Hepatocyte (in vitro differentiated cells): ENCODE measurements at regions not wholly inside any gene's neighbourhood (a gene's known extent, or its start where the extent isn't known, plus 50 kb on each side); places are given as distances from the start of the nearest gene placed in this dataset.

Source experiments
- DNase-seq: peaks from one replicate; pipeline ENCODE4 v3.0.0-alpha.2; 2016; ENCODE audit warnings: low spot score
- H2AFZ ChIP-seq: fragments of 200-600 bp; sonication (generic); 2 replicates; pipeline ENCODE4 v1.6.0; 2016; ENCODE audit warnings: antibody characterized with exemption, mild to moderate bottlenecking
- H3K27ac ChIP-seq: fragments of 200-600 bp; sonication (generic); 2 replicates; pipeline ENCODE4 v1.5.1; 2016; ENCODE audit warnings: mild to moderate bottlenecking
- H3K27me3 ChIP-seq: fragments of 200-600 bp; sonication (generic); 2 replicates; pipeline ENCODE4 v1.6.1; 2016
- H3K36me3 ChIP-seq: fragments of 200-600 bp; sonication (generic); replicated peaks from 2 replicates; pipeline ENCODE4 v1.5.1; 2016; ENCODE audit warnings: low read depth; ENCODE audit not compliant: insufficient read depth
- H3K4me1 ChIP-seq: fragments of 200-600 bp; sonication (generic); 2 replicates; pipeline ENCODE4 v1.5.1; 2016; ENCODE audit warnings: mild to moderate bottlenecking, moderate library complexity; ENCODE audit not compliant: insufficient read depth
- H3K4me2 ChIP-seq: fragments of 200-600 bp; sonication (generic); 2 replicates; pipeline ENCODE4 v1.6.0; 2016
- H3K4me3 ChIP-seq: fragments of 200-600 bp; sonication (generic); 2 replicates; pipeline ENCODE4 v1.5.1; 2016; ENCODE audit warnings: mild to moderate bottlenecking
- H3K79me2 ChIP-seq: fragments of 200-600 bp; sonication (generic); 2 replicates; pipeline ENCODE4 v1.6.0; 2017; ENCODE audit warnings: mild to moderate bottlenecking
- H3K9me2 ChIP-seq: fragments of 200-600 bp; sonication (generic); replicated peaks from 2 replicates; pipeline ENCODE4 v1.6.0; 2017; ENCODE audit warnings: mild to moderate bottlenecking; ENCODE audit not compliant: insufficient read depth
- H3K9me3 ChIP-seq: fragments of 200-600 bp; sonication (generic); 2 replicates; pipeline ENCODE4 v1.5.1; 2016; ENCODE audit warnings: low read depth, mild to moderate bottlenecking
- H4K20me1 ChIP-seq: fragments of 200-600 bp; sonication (generic); 2 replicates; pipeline ENCODE4 v1.6.0; 2016; ENCODE audit warnings: mild to moderate bottlenecking; ENCODE audit not compliant: insufficient read depth, poor library complexity, severe bottlenecking
- CTCF ChIP-seq: fragments of 200-600 bp; sonication (generic); IDR thresholded peaks from 2 replicates; pipeline ENCODE4 v1.5.1; 2016; ENCODE audit warnings: antibody characterized with exemption, mild to moderate bottlenecking; ENCODE audit not compliant: poor library complexity
- EZH2 ChIP-seq: fragments of 200-600 bp; sonication (generic); IDR thresholded peaks from 2 replicates; pipeline ENCODE4 v1.6.1; 2016; ENCODE audit warnings: antibody characterized with exemption, mild to moderate bottlenecking, borderline replicate concordance
- EZH2phosphoT487 ChIP-seq: fragments of 200-600 bp; sonication (generic); IDR thresholded peaks from one replicate; pipeline ENCODE4 v1.6.1; 2018; ENCODE audit warnings: antibody characterized with exemption, mild to moderate bottlenecking, low read depth, moderate library complexity; ENCODE audit not compliant: unreplicated experiment, severe bottlenecking
- WGBS: methylation state at CpG from one replicate; pipeline ENCODE4 v1.1.6; 2016; ENCODE audit warnings: low lambda C conversion rate; ENCODE audit errors: missing lambda C conversion rate; 5-methylcytosine and 5-hydroxymethylcytosine counted together

DNA sequence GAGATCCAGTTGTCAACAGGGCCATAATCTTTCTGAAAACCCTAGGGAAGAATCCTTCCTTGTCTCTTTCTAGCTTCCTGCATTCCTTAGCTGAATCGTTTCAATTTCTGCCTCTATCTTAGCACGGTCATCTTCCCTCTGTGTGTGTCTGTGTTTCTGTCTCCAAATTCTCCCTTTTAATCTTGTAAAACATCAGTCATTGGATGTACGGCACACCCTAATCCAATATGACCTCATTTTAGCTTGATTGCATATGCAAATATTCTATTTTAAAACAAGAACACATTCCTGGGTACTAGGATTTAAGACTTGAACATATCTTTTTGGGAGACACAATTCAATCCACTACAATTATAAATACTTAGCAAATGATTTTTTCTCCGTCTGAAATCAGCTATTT is 600.3 kb downstream of the GBE1 start:
- DNase-seq: no peak
- WGBS: 73% methylated on average over 4 of the region's 4 CpGs
- no peaks in the 10 kb centered on the region for H3K79me2 ChIP-seq
- no peak for TF ChIP-seq CTCF
- no peak for TF ChIP-seq EZH2
- TF ChIP-seq EZH2phosphoT487: no peak
- H3K4me3 ChIP-seq: no peak overlapping the region
- no peaks in the 10 kb centered on the region for H4K20me1 ChIP-seq
- peaks cover 5% of the 10 kb centered on the region for H3K4me1 ChIP-seq
- H3K4me2 ChIP-seq: no peak overlapping the region
- H2AFZ ChIP-seq: no peak overlapping the region
- H3K9me2 ChIP-seq: no peaks in the 10 kb centered on the region
- no peaks in the 10 kb centered on the region for H3K36me3 ChIP-seq
- no peaks in the 10 kb centered on the region for H3K9me3 ChIP-seq
- no peak overlapping the region for H3K27ac ChIP-seq
- no peaks in the 10 kb centered on the region for H3K27me3 ChIP-seq

- H3K79me2 ChIP-seq: no peaks in the 10 kb centered on the region
- H3K9me3 ChIP-seq: no peaks in the 10 kb centered on the region
- no peaks in the 10 kb centered on the region for H3K4me1 ChIP-seq
- WGBS: 73% methylated on average over 7 of the region's 7 CpGs
- no peaks in the 10 kb centered on the region for H4K20me1 ChIP-seq
- no peak for DNase-seq
- no peak overlapping the region for H3K4me2 ChIP-seq
- no peaks in the 10 kb centered on the region for H3K27me3 ChIP-seq
- no peak overlapping the region for H3K4me3 ChIP-seq
- no peak overlapping the region for H2AFZ ChIP-seq
- H3K36me3 ChIP-seq: no peaks in the 10 kb centered on the region
- no peak for TF ChIP-seq EZH2phosphoT487
- no peak for TF ChIP-seq EZH2
- no peak overlapping the region for H3K27ac ChIP-seq
- H3K9me2 ChIP-seq: no peaks in the 10 kb centered on the region
These were observed 606.8 kb downstream of the GBE1 start for GRCh38 chr3:81154611-81155143.

- no peaks in the 10 kb centered on the region for H3K4me1 ChIP-seq
- H3K4me3 ChIP-seq: no peak overlapping the region
- no peak overlapping the region for H3K27ac ChIP-seq
- no peaks in the 10 kb centered on the region for H3K27me3 ChIP-seq
- no peaks in the 10 kb centered on the region for H4K20me1 ChIP-seq
- H2AFZ ChIP-seq: no peak overlapping the region
- no peaks in the 10 kb centered on the region for H3K36me3 ChIP-seq
- TF ChIP-seq CTCF: no peak
- no peak for TF ChIP-seq EZH2
- no peak for TF ChIP-seq EZH2phosphoT487
- no peak for DNase-seq
- 73% methylated on average over 2 of the region's 2 CpGs for WGBS
- no peaks in the 10 kb centered on the region for H3K9me2 ChIP-seq
- no peaks in the 10 kb centered on the region for H3K79me2 ChIP-seq
- H3K9me3 ChIP-seq: no peaks in the 10 kb centered on the region
- H3K4me2 ChIP-seq: no peak overlapping the region
These were observed 609.3 kb downstream of the GBE1 start for GRCh38 chr3:81152156-81152555.

- Histone ChIP-seq H2AFZ (no peak overlapping the region), H3K36me3 (no peaks in the 10 kb centered on the region), H4K20me1 (no peaks in the 10 kb centered on the region), H3K4me2 (no peak overlapping the region), H3K9me3 (no peaks in the 10 kb centered on the region), H3K27me3 (no peaks in the 10 kb centered on the region), H3K27ac (no peak overlapping the region), H3K4me1 (no peaks in the 10 kb centered on the region), H3K79me2 (no peaks in the 10 kb centered on the region), H3K9me2 (no peaks in the 10 kb centered on the region), H3K4me3 (no peak overlapping the region)
- TF ChIP-seq CTCF (no peak), EZH2phosphoT487 (no peak)
- no peak for DNase-seq
- WGBS: 90% methylated on average over 1 of the region's 1 CpG
These were observed 628.5 kb downstream of the GBE1 start for GRCh38 chr3:81132995-81133394.
